ENCODE measurements at regions not wholly inside any gene's neighbourhood (a gene's known extent, or its start where the extent isn't known, plus 50 kb on each side); places are given as distances from the start of the nearest gene placed in this dataset.

DNA sequence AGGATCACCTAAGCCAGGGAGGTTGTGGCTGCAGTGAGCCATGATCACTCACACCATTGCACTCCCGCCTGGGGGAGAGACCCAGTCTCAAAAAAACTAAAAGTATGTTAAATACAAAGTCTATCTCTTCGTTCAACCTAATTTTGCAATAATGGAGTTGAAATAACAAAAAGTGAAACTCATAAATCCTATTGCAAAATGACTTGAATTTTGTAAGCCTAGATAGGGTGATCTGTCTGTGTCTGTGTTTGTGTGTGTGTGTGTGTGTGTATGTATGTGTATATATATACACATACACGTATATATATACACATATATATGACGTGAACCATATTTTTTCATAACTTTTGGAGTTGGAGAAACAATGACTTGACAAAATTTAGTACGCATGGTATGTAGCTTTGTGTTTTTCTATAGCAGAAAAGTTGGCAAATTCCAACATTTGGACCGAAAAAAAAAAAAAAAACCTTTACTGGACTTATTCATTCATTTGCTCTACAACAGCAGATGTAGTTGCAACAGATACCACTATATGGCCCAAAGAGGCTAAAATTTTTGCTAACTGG lies 76.9 kb upstream of the CDH6 start:
- peaks cover 3% of the 10 kb centered on the region for H3K9me3 Mint-ChIP-seq
- no peaks in the 10 kb centered on the region for H3K27me3 Mint-ChIP-seq (ENCODE audit: low read depth)
- no peaks in the 10 kb centered on the region for H3K36me3 Mint-ChIP-seq (ENCODE audit: low read depth)
- peaks cover 19% of the 10 kb centered on the region for H3K4me1 Mint-ChIP-seq
- H3K4me3 Mint-ChIP-seq, result no peak overlapping the region
- no peak for TF ChIP-seq CTCF (IDR thresholded peaks at IDR 0.05; ENCODE audit: unreplicated experiment in 3 of 3)
- H3K27ac Mint-ChIP-seq, result no peak overlapping the region

GRCh38 chr5:31114817-31115216 lies 78.7 kb upstream of the CDH6 start:
- Mint-ChIP-seq H3K9me3 (peaks cover 3% of the 10 kb centered on the region), H3K36me3 (ENCODE audit: low read depth) (no peaks in the 10 kb centered on the region), H3K27ac (no peak overlapping the region), H3K4me1 (peaks cover 19% of the 10 kb centered on the region), H3K27me3 (ENCODE audit: low read depth) (no peaks in the 10 kb centered on the region), H3K4me3 (no peak overlapping the region)
- no peak for TF ChIP-seq CTCF (IDR thresholded peaks at IDR 0.05; ENCODE audit: unreplicated experiment in 3 of 3)

GRCh38 chr5:31113666-31114350 lies 79.7 kb upstream of the CDH6 start:
- H3K4me3 Mint-ChIP-seq, result peak overlapping the region in 1 of 3 experiments; percentile 35
- peak overlapping the region in 1 of 3 experiments; percentile 31 for H3K27ac Mint-ChIP-seq
- H3K9me3 Mint-ChIP-seq, result peaks cover 3% of the 10 kb centered on the region
- H3K4me1 Mint-ChIP-seq, result peaks cover 19% of the 10 kb centered on the region
- no peaks in the 10 kb centered on the region for H3K36me3 Mint-ChIP-seq (ENCODE audit: low read depth)
- no peak for TF ChIP-seq CTCF (IDR thresholded peaks at IDR 0.05; ENCODE audit: unreplicated experiment in 3 of 3)
- no peaks in the 10 kb centered on the region for H3K27me3 Mint-ChIP-seq (ENCODE audit: low read depth)

GRCh38 chr5:31113101-31113500 lies 80.4 kb upstream of the CDH6 start:
- H3K27me3 Mint-ChIP-seq (ENCODE audit: low read depth), result no peaks in the 10 kb centered on the region
- peaks cover 3% of the 10 kb centered on the region for H3K9me3 Mint-ChIP-seq
- no peak for TF ChIP-seq CTCF (IDR thresholded peaks at IDR 0.05; ENCODE audit: unreplicated experiment in 3 of 3)
- H3K4me3 Mint-ChIP-seq, result no peak overlapping the region
- peaks cover 26% of the 10 kb centered on the region for H3K4me1 Mint-ChIP-seq
- H3K36me3 Mint-ChIP-seq (ENCODE audit: low read depth), result no peaks in the 10 kb centered on the region
- H3K27ac Mint-ChIP-seq, result peak overlapping the region in 2 of 3 experiments; percentile 33 to 50

DNA sequence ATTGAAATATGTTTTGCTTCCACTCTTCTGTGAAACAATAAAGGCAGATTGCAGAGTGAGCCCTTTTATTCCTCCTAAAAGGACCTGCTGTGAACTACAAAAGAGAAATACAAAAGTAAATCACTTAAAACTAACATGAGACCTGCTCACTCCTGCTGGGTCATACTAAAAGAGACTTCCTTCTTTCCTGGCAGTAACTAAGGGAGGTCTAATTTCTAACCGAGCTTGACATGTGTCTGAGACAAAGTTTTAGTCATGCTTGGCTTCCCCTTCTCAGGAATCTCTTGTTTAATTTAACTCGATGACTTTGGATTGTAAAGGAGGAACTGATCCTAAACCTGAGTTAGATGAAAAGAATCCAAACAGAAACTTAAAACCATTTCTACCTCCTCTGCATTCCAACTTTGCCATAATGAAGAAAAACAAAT lies 86.4 kb upstream of the CDH6 start:
- H3K36me3 Mint-ChIP-seq (ENCODE audit: low read depth), result no peaks in the 10 kb centered on the region
- H3K27ac Mint-ChIP-seq, result peak overlapping the region; percentile 83 to 93 (median 88)
- peaks cover 24% of the 10 kb centered on the region for H3K4me1 Mint-ChIP-seq
- TF ChIP-seq CTCF (IDR thresholded peaks at IDR 0.05; ENCODE audit: unreplicated experiment in 3 of 3), result no peak
- H3K9me3 Mint-ChIP-seq, result no peaks in the 10 kb centered on the region
- peak overlapping the region in 1 of 3 experiments; percentile 3 for H3K4me3 Mint-ChIP-seq
- H3K27me3 Mint-ChIP-seq (ENCODE audit: low read depth), result no peaks in the 10 kb centered on the region

DNA sequence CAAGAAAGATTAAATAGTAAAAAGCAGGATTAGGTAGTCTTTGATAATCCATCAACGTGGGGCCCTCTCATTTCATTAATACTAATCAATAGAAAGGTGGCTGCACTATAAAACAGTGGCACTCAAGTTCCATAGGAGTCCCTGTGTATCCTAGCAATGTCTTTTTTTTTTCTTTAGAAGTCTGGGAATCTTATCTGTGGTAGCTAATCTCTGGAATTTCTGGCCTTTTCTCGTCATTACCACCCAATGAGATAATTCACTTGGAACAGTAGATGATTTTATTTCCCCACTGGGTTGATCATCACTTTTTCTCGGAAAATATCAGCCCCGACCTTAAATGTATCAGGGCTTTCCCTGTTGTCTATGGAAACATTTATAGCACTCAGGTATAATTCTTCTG lies 86.8 kb upstream of the CDH6 start:
- TF ChIP-seq CTCF (IDR thresholded peaks at IDR 0.05; ENCODE audit: unreplicated experiment in 3 of 3), result no peak
- H3K27ac Mint-ChIP-seq, result peak overlapping the region; percentile 83 to 93 (median 88)
- no peaks in the 10 kb centered on the region for H3K9me3 Mint-ChIP-seq
- H3K27me3 Mint-ChIP-seq (ENCODE audit: low read depth), result no peaks in the 10 kb centered on the region
- H3K36me3 Mint-ChIP-seq (ENCODE audit: low read depth), result no peaks in the 10 kb centered on the region
- H3K4me1 Mint-ChIP-seq, result peaks cover 24% of the 10 kb centered on the region
- peak overlapping the region in 1 of 3 experiments; percentile 4 for H3K4me3 Mint-ChIP-seq

Measured in nephron (organoid).